NB4 (cell line): ENCODE measurements at regions not wholly inside any gene's neighbourhood (a gene's known extent, or its start where the extent isn't known, plus 50 kb on each side); places are given as distances from the start of the nearest gene placed in this dataset.

Source experiments
- POLR2A ChIP-seq: IDR thresholded peaks from 2 replicates; pipeline ENCODE4 v1.6.1; 2011; ENCODE audit warnings: mild to moderate bottlenecking; ENCODE audit not compliant: insufficient read length; ENCODE audit errors: extremely low read depth
- TF ChIP-seq, protein P1 (sequence below): IDR thresholded peaks from one replicate; pipeline ENCODE4 v1.5.1; 2012; ENCODE audit warnings: low read depth, low read length
- TF ChIP-seq, protein P2 (sequence below): IDR thresholded peaks from 2 replicates; pipeline ENCODE4 v1.6.1; 2011; ENCODE audit warnings: low read depth, low read length

DNA sequence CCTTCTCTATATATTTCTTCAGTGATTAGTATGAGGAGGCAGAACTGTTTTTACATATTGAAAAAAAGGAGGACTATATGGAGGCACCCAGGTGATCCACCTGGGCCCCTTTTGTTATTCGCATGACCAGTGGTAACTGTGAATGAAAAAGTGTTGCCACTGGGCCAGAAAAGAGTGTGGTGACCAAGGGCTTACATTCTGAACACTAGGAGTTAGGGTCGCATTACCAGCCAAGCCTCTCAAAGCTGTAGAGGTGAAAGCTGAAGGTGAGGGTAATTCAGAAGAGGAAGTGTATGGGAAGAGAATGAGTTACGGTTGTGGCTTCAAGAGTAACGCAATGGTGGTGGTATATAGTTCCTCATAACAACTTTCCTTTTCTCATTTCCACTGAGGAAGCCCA is 487.6 kb downstream of the TMEM182 start:
- TF ChIP-seq, protein P1, sequence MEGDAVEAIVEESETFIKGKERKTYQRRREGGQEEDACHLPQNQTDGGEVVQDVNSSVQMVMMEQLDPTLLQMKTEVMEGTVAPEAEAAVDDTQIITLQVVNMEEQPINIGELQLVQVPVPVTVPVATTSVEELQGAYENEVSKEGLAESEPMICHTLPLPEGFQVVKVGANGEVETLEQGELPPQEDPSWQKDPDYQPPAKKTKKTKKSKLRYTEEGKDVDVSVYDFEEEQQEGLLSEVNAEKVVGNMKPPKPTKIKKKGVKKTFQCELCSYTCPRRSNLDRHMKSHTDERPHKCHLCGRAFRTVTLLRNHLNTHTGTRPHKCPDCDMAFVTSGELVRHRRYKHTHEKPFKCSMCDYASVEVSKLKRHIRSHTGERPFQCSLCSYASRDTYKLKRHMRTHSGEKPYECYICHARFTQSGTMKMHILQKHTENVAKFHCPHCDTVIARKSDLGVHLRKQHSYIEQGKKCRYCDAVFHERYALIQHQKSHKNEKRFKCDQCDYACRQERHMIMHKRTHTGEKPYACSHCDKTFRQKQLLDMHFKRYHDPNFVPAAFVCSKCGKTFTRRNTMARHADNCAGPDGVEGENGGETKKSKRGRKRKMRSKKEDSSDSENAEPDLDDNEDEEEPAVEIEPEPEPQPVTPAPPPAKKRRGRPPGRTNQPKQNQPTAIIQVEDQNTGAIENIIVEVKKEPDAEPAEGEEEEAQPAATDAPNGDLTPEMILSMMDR, result no peak
- TF ChIP-seq POLR2A, result no peak
- TF ChIP-seq, protein P2, sequence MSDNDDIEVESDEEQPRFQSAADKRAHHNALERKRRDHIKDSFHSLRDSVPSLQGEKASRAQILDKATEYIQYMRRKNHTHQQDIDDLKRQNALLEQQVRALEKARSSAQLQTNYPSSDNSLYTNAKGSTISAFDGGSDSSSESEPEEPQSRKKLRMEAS, result no peak
